GM12878 (cell line): ENCODE measurements at regions not wholly inside any gene's neighbourhood (a gene's known extent, or its start where the extent isn't known, plus 50 kb on each side); places are given as distances from the start of the nearest gene placed in this dataset.

Experiments
- ATAC-seq: fragments of 200-7000 bp; cut with Tn5 transposase; 3 replicates; pipeline ENCODE4 v1.9.1; 2020; ENCODE audit warnings: mild to moderate bottlenecking, moderate library complexity
- BruUV-seq: library from RNA; stranded (reverse); fragments of 400-500 nt; replicated peaks from 2 replicates; lab custom pipeline; 2021; lab: Mats Ljungman, UMichigan
- CTCF ChIA-PET: fragments of 300-600 bp; sonication (Branson Sonifier 250); formaldehyde crosslinking; extraction: SDS; loops from one replicate; lab custom pipeline; 2021; ENCODE audit warnings: inconsistent platforms; lab: Yijun Ruan, JAX
- POLR2A ChIA-PET: fragments of 350-600 bp; formaldehyde crosslinking; extraction: SDS; loops from one replicate; lab custom pipeline; 2021; ENCODE audit warnings: inconsistent platforms; lab: Charles Lee
- RAD21 ChIA-PET: fragments of 300-600 bp; sonication (Branson Sonifier 250); formaldehyde crosslinking; loops from one replicate; lab custom pipeline; 2023; ENCODE audit warnings: antibody characterized with exemption; ENCODE audit not compliant: unreplicated experiment; lab: Charles Lee
- SMC1A ChIA-PET: fragments of 300-600 bp; sonication (Branson Sonifier 250); formaldehyde crosslinking; loops from one replicate; lab custom pipeline; 2023; ENCODE audit not compliant: unreplicated experiment, uncharacterized antibody; lab: Charles Lee
- DNase-seq: peaks from one replicate; pipeline ENCODE4 v3.0.0-alpha.2; 2011; ENCODE audit warnings: low read depth, low spot score
- FAIRE-seq: peaks from 3 replicates; lab custom pipeline; 2011; peaks lifted over from hg19 to GRCh38; lab: Jason Lieb, UNC
- H2AFZ ChIP-seq: 2 replicates; pipeline ENCODE4 v1.6.0; 2011; ENCODE audit warnings: low read depth, low read length, control low read depth; ENCODE audit not compliant: control insufficient read depth
- H3K27ac ChIP-seq: 2 replicates; pipeline ENCODE4 v1.5.1; 2011; ENCODE audit warnings: control low read depth; ENCODE audit not compliant: control insufficient read depth, insufficient read depth
- H3K27me3 ChIP-seq, 2 experiments: replicated peaks in 1 of 2; 2 replicates each; pipeline versions ENCODE4 v1.6.0 to v1.6.1; 2011; ENCODE audit warnings: low read length in 1 of 2; ENCODE audit not compliant: control insufficient read depth in 2 of 2, insufficient read depth in 2 of 2
- H3K36me3 ChIP-seq, 2 experiments: 2 replicates each; pipeline ENCODE4 v1.5.1; 2011; ENCODE audit warnings: low read length in 1 of 2; ENCODE audit not compliant: control insufficient read depth in 2 of 2, insufficient read depth in 2 of 2
- H3K4me1 ChIP-seq: 2 replicates; pipeline ENCODE4 v1.6.1; 2011; ENCODE audit warnings: mild to moderate bottlenecking, low read length, moderate library complexity, mixed read lengths; ENCODE audit not compliant: control insufficient read depth, insufficient read depth
- H3K4me2 ChIP-seq: 2 replicates; pipeline ENCODE4 v1.6.0; 2011; ENCODE audit warnings: control low read depth; ENCODE audit not compliant: control insufficient read depth, insufficient read depth
- H3K4me3 ChIP-seq: fragments of 200-600 bp; sonication (generic); 2 replicates; pipeline ENCODE4 v1.5.1; 2016
- H3K79me2 ChIP-seq: 2 replicates; pipeline ENCODE4 v1.6.0; 2011; ENCODE audit warnings: low read length; ENCODE audit not compliant: control insufficient read depth, insufficient read depth
- H3K9ac ChIP-seq: 2 replicates; pipeline ENCODE4 v1.8.0; 2011; ENCODE audit warnings: low read length, control low read depth, mixed read lengths; ENCODE audit not compliant: control insufficient read depth, insufficient read depth
- H3K9me3 ChIP-seq: replicated peaks from 3 replicates; pipeline ENCODE4 v1.5.1; 2011; ENCODE audit warnings: mild to moderate bottlenecking, low read length; ENCODE audit not compliant: control insufficient read depth, insufficient read depth
- H4K20me1 ChIP-seq: 2 replicates; pipeline ENCODE4 v1.6.0; 2011; ENCODE audit not compliant: control insufficient read depth, insufficient read depth
- KDM1A ChIP-seq: fragments of 200-600 bp; sonication (generic); IDR thresholded peaks from 2 replicates; pipeline ENCODE4 v1.6.1; 2016; ENCODE audit warnings: borderline replicate concordance
- MEF2A ChIP-seq: IDR thresholded peaks from 2 replicates; pipeline ENCODE4 v1.6.1; 2011; ENCODE audit warnings: low read depth, mild to moderate bottlenecking, low read length, moderate library complexity; ENCODE audit not compliant: insufficient read depth
- NBN ChIP-seq: fragments of 450-650 bp; IDR thresholded peaks from 2 replicates; pipeline ENCODE4 v1.6.1; 2016
- SIX5 ChIP-seq: IDR thresholded peaks from 2 replicates; pipeline ENCODE4 v1.6.1; 2011; ENCODE audit warnings: mild to moderate bottlenecking, low read depth, low read length, moderate library complexity; ENCODE audit not compliant: severe bottlenecking
- TCF3 ChIP-seq: IDR thresholded peaks from 2 replicates; pipeline ENCODE4 v1.6.1; 2012; ENCODE audit warnings: low read depth, mild to moderate bottlenecking, low read length, borderline replicate concordance; ENCODE audit not compliant: insufficient read depth
- WGBS: methylation state at CpG from one replicate; pipeline ENCODE4 v1.1.6; 2016; ENCODE audit warnings: low lambda C conversion rate; ENCODE audit not compliant: insufficient replicate concordance, insufficient coverage; ENCODE audit errors: missing lambda C conversion rate; 5-methylcytosine and 5-hydroxymethylcytosine counted together
- in situ Hi-C: fragments of 300-500 bp; cut with MboI; formaldehyde crosslinking; loops from 9 replicates; pipeline ENCODE4 v1.14.3; 2018; ENCODE audit warnings: mixed read lengths
- intact Hi-C: fragments of 100-400 bp; cut with micrococcal nuclease; formaldehyde crosslinking; loops from one replicate; pipeline ENCODE4 v1.14.2; 2022; ENCODE audit not compliant: unreplicated experiment
- TF ChIP-seq, protein P1 (sequence below): fragments of 450-650 bp; IDR thresholded peaks from 2 replicates; pipeline ENCODE4 v1.6.1; 2014; ENCODE audit warnings: mild to moderate bottlenecking
- TF ChIP-seq, protein P2 (sequence below): fragments of 450-650 bp; IDR thresholded peaks from 2 replicates; pipeline ENCODE4 v1.6.1; 2017; ENCODE audit warnings: mild to moderate bottlenecking, moderate library complexity

GRCh38 chr9:134505032-134505431 lies 136.6 kb upstream of the COL5A1 start (continued):
- TF ChIP-seq NBN (no peak), TCF3 (no peak)
- TF ChIP-seq, protein P1, sequence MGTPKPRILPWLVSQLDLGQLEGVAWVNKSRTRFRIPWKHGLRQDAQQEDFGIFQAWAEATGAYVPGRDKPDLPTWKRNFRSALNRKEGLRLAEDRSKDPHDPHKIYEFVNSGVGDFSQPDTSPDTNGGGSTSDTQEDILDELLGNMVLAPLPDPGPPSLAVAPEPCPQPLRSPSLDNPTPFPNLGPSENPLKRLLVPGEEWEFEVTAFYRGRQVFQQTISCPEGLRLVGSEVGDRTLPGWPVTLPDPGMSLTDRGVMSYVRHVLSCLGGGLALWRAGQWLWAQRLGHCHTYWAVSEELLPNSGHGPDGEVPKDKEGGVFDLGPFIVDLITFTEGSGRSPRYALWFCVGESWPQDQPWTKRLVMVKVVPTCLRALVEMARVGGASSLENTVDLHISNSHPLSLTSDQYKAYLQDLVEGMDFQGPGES = no peak

GRCh38 chr9:134509281-134509680 lies 132.3 kb upstream of the COL5A1 start:
- Histone ChIP-seq H3K79me2 (no peaks in the 10 kb centered on the region), H3K4me3 (no peak overlapping the region), H3K36me3 (no peaks in the 10 kb centered on the region), H3K4me1 (no peaks in the 10 kb centered on the region), H3K4me2 (no peak overlapping the region), H2AFZ (no peak overlapping the region), H3K27ac (no peak overlapping the region), H3K27me3 (no peaks in the 10 kb centered on the region; a peak in 1 of 4 replicates), H3K9me3 (no peaks in the 10 kb centered on the region), H4K20me1 (no peaks in the 10 kb centered on the region), H3K9ac (no peak overlapping the region)
- TF ChIP-seq KDM1A (no peak), MEF2A (no peak), SIX5 (no peak)
- TF ChIP-seq, protein P2, sequence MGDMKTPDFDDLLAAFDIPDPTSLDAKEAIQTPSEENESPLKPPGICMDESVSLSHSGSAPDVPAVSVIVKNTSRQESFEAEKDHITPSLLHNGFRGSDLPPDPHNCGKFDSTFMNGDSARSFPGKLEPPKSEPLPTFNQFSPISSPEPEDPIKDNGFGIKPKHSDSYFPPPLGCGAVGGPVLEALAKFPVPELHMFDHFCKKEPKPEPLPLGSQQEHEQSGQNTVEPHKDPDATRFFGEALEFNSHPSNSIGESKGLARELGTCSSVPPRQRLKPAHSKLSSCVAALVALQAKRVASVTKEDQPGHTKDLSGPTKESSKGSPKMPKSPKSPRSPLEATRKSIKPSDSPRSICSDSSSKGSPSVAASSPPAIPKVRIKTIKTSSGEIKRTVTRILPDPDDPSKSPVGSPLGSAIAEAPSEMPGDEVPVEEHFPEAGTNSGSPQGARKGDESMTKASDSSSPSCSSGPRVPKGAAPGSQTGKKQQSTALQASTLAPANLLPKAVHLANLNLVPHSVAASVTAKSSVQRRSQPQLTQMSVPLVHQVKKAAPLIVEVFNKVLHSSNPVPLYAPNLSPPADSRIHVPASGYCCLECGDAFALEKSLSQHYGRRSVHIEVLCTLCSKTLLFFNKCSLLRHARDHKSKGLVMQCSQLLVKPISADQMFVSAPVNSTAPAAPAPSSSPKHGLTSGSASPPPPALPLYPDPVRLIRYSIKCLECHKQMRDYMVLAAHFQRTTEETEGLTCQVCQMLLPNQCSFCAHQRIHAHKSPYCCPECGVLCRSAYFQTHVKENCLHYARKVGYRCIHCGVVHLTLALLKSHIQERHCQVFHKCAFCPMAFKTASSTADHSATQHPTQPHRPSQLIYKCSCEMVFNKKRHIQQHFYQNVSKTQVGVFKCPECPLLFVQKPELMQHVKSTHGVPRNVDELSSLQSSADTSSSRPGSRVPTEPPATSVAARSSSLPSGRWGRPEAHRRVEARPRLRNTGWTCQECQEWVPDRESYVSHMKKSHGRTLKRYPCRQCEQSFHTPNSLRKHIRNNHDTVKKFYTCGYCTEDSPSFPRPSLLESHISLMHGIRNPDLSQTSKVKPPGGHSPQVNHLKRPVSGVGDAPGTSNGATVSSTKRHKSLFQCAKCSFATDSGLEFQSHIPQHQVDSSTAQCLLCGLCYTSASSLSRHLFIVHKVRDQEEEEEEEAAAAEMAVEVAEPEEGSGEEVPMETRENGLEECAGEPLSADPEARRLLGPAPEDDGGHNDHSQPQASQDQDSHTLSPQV = no peak
- RAD21 ChIA-PET = no interaction called here
- WGBS = 15% methylated on average over 3 of the region's 3 CpGs
- BruUV-seq = no TSS peak
- CTCF ChIA-PET = no interaction called here
- in situ Hi-C loops = no loop called here
- SMC1A ChIA-PET = no interaction called here
- POLR2A ChIA-PET = no interaction called here
- no peak for FAIRE-seq
- DNase-seq = no peak
- intact Hi-C loops = no loop called here
- no peak for ATAC-seq
